ENCODE measurements at regions not wholly inside any gene's neighbourhood (a gene's known extent, or its start where the extent isn't known, plus 50 kb on each side); places are given as distances from the start of the nearest gene placed in this dataset.

- intact Hi-C loops (cut with DNase I; ENCODE audit: low total_unique reads), result no loop called here
- H3K36me3 ChIP-seq, result no peaks in the 10 kb centered on the region
- no peak overlapping the region for H3K27ac ChIP-seq
- in situ Hi-C loops (cut with MboI; ENCODE audit: low pct_ligation_motif_present in 1 of 4, low pct_unique_long_range_greater_than_20kb in 1 of 4, low sequenced_read_pairs in 3 of 4), result no loop called here
- 44 to 64% methylated on average over 1 of the region's 1 CpG for WGBS, 2 donors (ENCODE audit: low coverage in 1 of 2)
- peaks cover 6% of the 10 kb centered on the region for H3K27me3 ChIP-seq
- H3K9me3 ChIP-seq, result no peaks in the 10 kb centered on the region
- no peak for DNase-seq
- H3K4me1 ChIP-seq, result no peaks in the 10 kb centered on the region
- H3K4me3 ChIP-seq, result no peak overlapping the region
- no peak for TF ChIP-seq CTCF (IDR thresholded peaks at IDR 0.05)
- no peak for TF ChIP-seq POLR2AphosphoS5 (IDR thresholded peaks at IDR 0.05)
- no peak for TF ChIP-seq EP300 (IDR thresholded peaks at IDR 0.05; ENCODE audit: low read depth)
- TF ChIP-seq POLR2A (IDR thresholded peaks at IDR 0.05), result no peak
Measured at GRCh38 chr3:135460273-135460672, 505.3 kb upstream of the PPP2R3A start.

DNA sequence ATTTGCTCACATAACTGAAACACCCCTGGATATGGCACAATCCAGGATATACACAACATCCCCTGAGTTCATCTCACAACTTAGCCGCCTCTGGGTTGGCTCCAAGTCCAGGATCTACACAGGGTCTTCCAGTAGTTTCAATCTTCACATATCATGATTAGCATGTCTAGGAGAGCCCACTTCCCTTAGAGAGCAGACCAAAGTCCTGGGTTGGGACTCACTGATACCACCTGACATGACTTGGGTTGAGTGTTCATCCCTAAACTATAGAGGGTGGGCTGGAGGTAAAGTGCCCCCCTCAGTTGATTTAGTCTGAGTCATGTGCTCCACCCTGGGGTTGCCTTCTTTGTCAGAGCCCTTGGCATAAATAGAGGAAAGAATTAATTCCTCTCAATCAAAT is 493.6 kb upstream of the PPP2R3A start:
- WGBS, 2 donors (ENCODE audit: low coverage in 1 of 2), result 100% methylated on average over 1 of the region's 1 CpG; no CpG with 5 or more reads in 1 of the 2 donors
- intact Hi-C loops (cut with DNase I; ENCODE audit: low total_unique reads) (no loop called here), in situ Hi-C loops (cut with MboI; ENCODE audit: low pct_ligation_motif_present in 1 of 4, low pct_unique_long_range_greater_than_20kb in 1 of 4, low sequenced_read_pairs in 3 of 4) (no loop called here)
- Histone ChIP-seq H3K9me3 (no peaks in the 10 kb centered on the region), H3K4me1 (no peaks in the 10 kb centered on the region), H3K27ac (no peak overlapping the region), H3K27me3 (no peaks in the 10 kb centered on the region), H3K4me3 (no peak overlapping the region), H3K36me3 (no peaks in the 10 kb centered on the region)
- no peak for TF ChIP-seq CTCF (IDR thresholded peaks at IDR 0.05)
- no peak for TF ChIP-seq POLR2A (IDR thresholded peaks at IDR 0.05)
- no peak for TF ChIP-seq EP300 (IDR thresholded peaks at IDR 0.05; ENCODE audit: low read depth)
- TF ChIP-seq POLR2AphosphoS5 (IDR thresholded peaks at IDR 0.05), result no peak
- DNase-seq, result no peak

GRCh38 chr3:135473449-135473848 is 492.1 kb upstream of the PPP2R3A start:
- in situ Hi-C loops (cut with MboI; ENCODE audit: low pct_ligation_motif_present in 1 of 4, low pct_unique_long_range_greater_than_20kb in 1 of 4, low sequenced_read_pairs in 3 of 4), result no loop called here
- TF ChIP-seq POLR2A (IDR thresholded peaks at IDR 0.05), result no peak
- TF ChIP-seq POLR2AphosphoS5 (IDR thresholded peaks at IDR 0.05), result no peak
- TF ChIP-seq EP300 (IDR thresholded peaks at IDR 0.05; ENCODE audit: low read depth), result no peak
- TF ChIP-seq CTCF (IDR thresholded peaks at IDR 0.05), result no peak
- no peak for DNase-seq
- Histone ChIP-seq H3K4me3 (no peak overlapping the region), H3K27ac (no peak overlapping the region), H3K4me1 (no peaks in the 10 kb centered on the region), H3K36me3 (no peaks in the 10 kb centered on the region), H3K27me3 (no peaks in the 10 kb centered on the region), H3K9me3 (no peaks in the 10 kb centered on the region)
- intact Hi-C loops (cut with DNase I; ENCODE audit: low total_unique reads), result no loop called here

- Histone ChIP-seq H3K27me3 (no peaks in the 10 kb centered on the region), H3K4me1 (no peaks in the 10 kb centered on the region), H3K36me3 (no peaks in the 10 kb centered on the region), H3K4me3 (no peak overlapping the region), H3K27ac (no peak overlapping the region), H3K9me3 (no peaks in the 10 kb centered on the region)
- DNase-seq, result no peak
- in situ Hi-C loops (cut with MboI; ENCODE audit: low pct_ligation_motif_present in 1 of 4, low pct_unique_long_range_greater_than_20kb in 1 of 4, low sequenced_read_pairs in 3 of 4), result loop anchor here in 1 of 4 donors (25.0 kb wide), 1 partner anchor 700 kb away; the partner anchor contains the start of gene EPHB1
- WGBS, 2 donors (ENCODE audit: low coverage in 1 of 2), result 63 to 71% methylated on average over 2 of the region's 2 CpGs
- intact Hi-C loops (cut with DNase I; ENCODE audit: low total_unique reads), result no loop called here
- TF ChIP-seq POLR2AphosphoS5 (IDR thresholded peaks at IDR 0.05), result no peak
Measured at GRCh38 chr3:135487261-135487660, 478.3 kb upstream of the PPP2R3A start.

DNA sequence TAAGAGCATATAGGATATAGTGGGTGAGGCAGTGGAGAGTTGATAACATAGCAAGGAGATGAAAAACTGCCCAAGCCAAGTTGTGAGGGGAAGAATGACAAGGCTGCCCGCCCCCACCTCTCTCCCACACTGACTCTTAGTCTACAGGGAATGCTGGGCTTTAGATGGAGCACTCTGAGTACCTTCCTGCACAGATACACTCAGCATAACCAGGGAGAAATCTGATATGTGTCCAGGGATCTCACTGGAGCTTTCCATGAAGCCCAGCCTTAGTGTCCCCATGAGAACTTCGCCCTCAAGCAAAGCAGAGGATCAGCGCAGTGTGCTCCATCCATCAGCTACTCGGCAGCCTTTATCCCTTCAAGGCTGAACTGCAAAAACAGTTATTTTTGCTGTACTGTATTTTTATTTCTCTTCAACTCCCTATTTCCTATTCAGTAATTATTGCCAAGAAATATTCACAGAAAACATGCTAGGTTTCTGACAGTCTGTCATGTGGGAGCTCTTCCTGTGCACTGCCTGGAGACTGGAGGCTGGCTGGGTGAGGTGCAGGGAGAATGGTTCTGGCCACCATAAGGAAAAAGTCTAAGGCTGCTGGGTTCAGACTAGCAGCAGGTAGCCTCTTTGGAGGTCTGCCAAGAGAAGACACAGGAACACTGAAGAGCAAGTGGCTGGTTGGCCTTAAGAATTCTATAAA is 475.2 kb upstream of the PPP2R3A start:
- intact Hi-C loops (cut with DNase I; ENCODE audit: low total_unique reads) (no loop called here), in situ Hi-C loops (cut with MboI; ENCODE audit: low pct_ligation_motif_present in 1 of 4, low pct_unique_long_range_greater_than_20kb in 1 of 4, low sequenced_read_pairs in 3 of 4) (loop anchor here in 1 of 4 donors (25.0 kb wide), 1 partner anchor 703 kb away; the partner anchor contains the start of gene EPHB1)
- no peak for DNase-seq
- no peak overlapping the region for H3K4me3 ChIP-seq
- H3K27me3 ChIP-seq, result no peaks in the 10 kb centered on the region
- TF ChIP-seq EP300 (IDR thresholded peaks at IDR 0.05; ENCODE audit: low read depth) (no peak), POLR2AphosphoS5 (IDR thresholded peaks at IDR 0.05) (no peak), POLR2A (IDR thresholded peaks at IDR 0.05) (no peak), CTCF (IDR thresholded peaks at IDR 0.05) (no peak)
- H3K9me3 ChIP-seq, result no peaks in the 10 kb centered on the region
- no peak overlapping the region for H3K27ac ChIP-seq
- H3K4me1 ChIP-seq, result no peaks in the 10 kb centered on the region
- H3K36me3 ChIP-seq, result no peaks in the 10 kb centered on the region
- WGBS, 2 donors (ENCODE audit: low coverage in 1 of 2), result 77 to 83% methylated on average over 3 to 4 of the region's 4 CpGs
